Liver (tissue), 7 donors: ENCODE measurements at regions not wholly inside any gene's neighbourhood (a gene's known extent, or its start where the extent isn't known, plus 50 kb on each side); places are given as distances from the start of the nearest gene placed in this dataset.
A peak's percentile ranks its signal among the peaks of the same experiment; 100 is the strongest.

ENCODE experiments used
- DNase-seq: peaks from one replicate; pipeline ENCODE4 v3.0.0-alpha.2; 2017; ENCODE audit warnings: low spot score
- H3K27ac ChIP-seq, 2 donors: one replicate each; pipeline ENCODE4 v1.7.0; 2013; ENCODE audit warnings: inconsistent platforms in 2 of 2, low read length in 2 of 2, control low read depth in 1 of 2, low read depth in 1 of 2, mild to moderate bottlenecking in 1 of 2
- H3K27me3 ChIP-seq, 4 donors: one replicate each; pipeline versions ENCODE4 v1.6.1 to v1.7.0; 2013; ENCODE audit warnings: low read length in 3 of 4, inconsistent platforms in 1 of 4, mild to moderate bottlenecking in 1 of 4, moderate library complexity in 1 of 4; ENCODE audit not compliant: control insufficient read depth in 4 of 4, insufficient read depth in 4 of 4
- H3K36me3 ChIP-seq, 4 donors: one replicate each; pipeline versions ENCODE4 v1.6.1 to v1.7.0; 2013; ENCODE audit warnings: low read length in 3 of 4, mild to moderate bottlenecking in 3 of 4, low read depth in 1 of 4, moderate library complexity in 1 of 4; ENCODE audit not compliant: control insufficient read depth in 4 of 4, insufficient read depth in 3 of 4
- H3K4me1 ChIP-seq, 4 donors: one replicate each; pipeline versions ENCODE4 v1.6.1 to v1.7.0; 2013; ENCODE audit warnings: low read length in 3 of 4, mild to moderate bottlenecking in 3 of 4, moderate library complexity in 1 of 4; ENCODE audit not compliant: control insufficient read depth in 4 of 4, insufficient read depth in 4 of 4
- H3K4me3 ChIP-seq, 3 donors: one replicate each; pipeline versions ENCODE4 v1.6.1 to v1.7.0; 2013; ENCODE audit warnings: low read length in 3 of 3, control low read depth in 1 of 3, low read depth in 1 of 3, mild to moderate bottlenecking in 1 of 3
- H3K9ac ChIP-seq, 2 donors: one replicate each; pipeline ENCODE4 v1.7.0; 2013; ENCODE audit warnings: low read length in 2 of 2, mild to moderate bottlenecking in 2 of 2, moderate library complexity in 2 of 2, control low read depth in 1 of 2, low read depth in 1 of 2
- H3K9me3 ChIP-seq, 4 donors: one replicate each; pipeline versions ENCODE4 v1.6.1 to v1.7.0; 2013; ENCODE audit warnings: low read length in 3 of 4; ENCODE audit not compliant: control insufficient read depth in 4 of 4
- ATF3 ChIP-seq: IDR thresholded peaks from 2 replicates; pipeline ENCODE4 v1.6.1; 2016; ENCODE audit warnings: antibody characterized with exemption
- EGR1 ChIP-seq, 2 donors: IDR thresholded peaks; 2 replicates each; pipeline ENCODE4 v1.6.1; 2016 to 2018; ENCODE audit warnings: antibody characterized with exemption in 2 of 2, low read depth in 2 of 2
- FOXA1 ChIP-seq: IDR thresholded peaks from 2 replicates; pipeline ENCODE4 v1.6.1; 2016; ENCODE audit warnings: antibody characterized with exemption
- FOXA2 ChIP-seq: IDR thresholded peaks from 2 replicates; pipeline ENCODE4 v1.6.1; 2016; ENCODE audit warnings: antibody characterized with exemption
- GABPA ChIP-seq, 2 donors: IDR thresholded peaks in 1 of 2; conservative IDR thresholded peaks in 1 of 2; 2 replicates each; pipeline ENCODE4 v1.6.1; 2016; ENCODE audit warnings: antibody characterized with exemption in 2 of 2, mild to moderate bottlenecking in 1 of 2, moderate library complexity in 1 of 2
- HNF4A ChIP-seq, 2 donors: conservative IDR thresholded peaks; 2 replicates each; pipeline ENCODE4 v1.6.1; 2016; ENCODE audit warnings: antibody characterized with exemption in 2 of 2, mild to moderate bottlenecking in 2 of 2
- JUND ChIP-seq, 2 donors: IDR thresholded peaks; 2 replicates each; pipeline ENCODE4 v1.6.1; 2016; ENCODE audit warnings: antibody characterized with exemption in 2 of 2
- MAX ChIP-seq: IDR thresholded peaks from 2 replicates; pipeline ENCODE4 v1.6.1; 2016; ENCODE audit warnings: antibody characterized with exemption
- NR2F2 ChIP-seq: IDR thresholded peaks from 2 replicates; pipeline ENCODE4 v1.6.1; 2016; ENCODE audit warnings: antibody characterized with exemption
- RAD21 ChIP-seq, 2 donors: IDR thresholded peaks; 2 replicates each; pipeline ENCODE4 v1.6.1; 2016; ENCODE audit warnings: antibody characterized with exemption in 2 of 2, mild to moderate bottlenecking in 2 of 2
- REST ChIP-seq: IDR thresholded peaks from 2 replicates; pipeline ENCODE4 v1.6.1; 2016; ENCODE audit warnings: antibody characterized with exemption, mild to moderate bottlenecking
- RXRA ChIP-seq, 2 donors: IDR thresholded peaks; 2 replicates each; pipeline ENCODE4 v1.6.1; 2017 to 2018; ENCODE audit warnings: antibody characterized with exemption in 2 of 2, mild to moderate bottlenecking in 1 of 2
- YY1 ChIP-seq: IDR thresholded peaks from 2 replicates; pipeline ENCODE4 v1.6.1; 2016; ENCODE audit warnings: antibody characterized with exemption, mild to moderate bottlenecking
- ZBTB33 ChIP-seq: IDR thresholded peaks from 2 replicates; pipeline ENCODE4 v1.6.1; 2016; ENCODE audit warnings: antibody characterized with exemption
- WGBS: extraction: QIAGEN DNeasy Blood & Tissue Kit; methylation state at CpG from one replicate; pipeline ENCODE4 v1.1.7; 2013; 5-methylcytosine and 5-hydroxymethylcytosine counted together
- donor health status: healthy.
- donor health status: healthy.
- donor health status: healthy.
- donor health status: healthy.

- no peaks in the 10 kb centered on the region for H3K27me3 ChIP-seq
- DNase-seq = no peak
- no peak overlapping the region for H3K27ac ChIP-seq
- H3K9ac ChIP-seq = no peak overlapping the region
- no peaks in the 10 kb centered on the region for H3K9me3 ChIP-seq
- H3K36me3 ChIP-seq = no peaks in the 10 kb centered on the region
- WGBS = 50% methylated on average over 20 of the region's 20 CpGs
- TF ChIP-seq JUND (IDR thresholded peaks at IDR 0.05) (no peak), GABPA (IDR thresholded peaks at IDR 0.05 in 1 of 2, conservative IDR thresholded peaks at IDR 0.05 in 1 of 2) (peak; percentile 16 to 32)
- peaks cover 0 to 17% (median 10%) of the 10 kb centered on the region in 4 donors for H3K4me1 ChIP-seq
- H3K4me3 ChIP-seq = no peak overlapping the region
Observed at GRCh38 chr9:117546894-117547678, 132.2 kb upstream of the ASTN2 start.

GRCh38 chr9:117545846-117546245 is 131.0 kb upstream of the ASTN2 start:
- Histone ChIP-seq H3K9me3 (no peaks in the 10 kb centered on the region), H3K9ac (no peak overlapping the region), H3K27ac (no peak overlapping the region), H3K4me1 (peaks cover 0 to 17% (median 10%) of the 10 kb centered on the region in 4 donors), H3K36me3 (no peaks in the 10 kb centered on the region), H3K4me3 (no peak overlapping the region), H3K27me3 (no peaks in the 10 kb centered on the region)
- TF ChIP-seq MAX (no peak), NR2F2 (no peak), RAD21 (IDR thresholded peaks at IDR 0.05) (peak; percentile 23 to 34)
- no peak for DNase-seq
- WGBS = 46% methylated on average over 1 of the region's 1 CpG

GRCh38 chr9:117543089-117543488 is 128.2 kb upstream of the ASTN2 start:
- Histone ChIP-seq H3K4me3 (no peak overlapping the region), H3K9ac (no peak overlapping the region), H3K4me1 (peaks cover 0 to 16% (median 8%) of the 10 kb centered on the region in 4 donors), H3K36me3 (no peaks in the 10 kb centered on the region), H3K9me3 (no peaks in the 10 kb centered on the region), H3K27ac (no peak overlapping the region), H3K27me3 (no peaks in the 10 kb centered on the region)
- 16% methylated on average over 2 of the region's 2 CpGs for WGBS
- TF ChIP-seq FOXA1 = no peak
- TF ChIP-seq JUND (IDR thresholded peaks at IDR 0.05) = no peak
- no peak for TF ChIP-seq ZBTB33
- no peak for TF ChIP-seq FOXA2
- peak in 1 of 2 donors; percentile 20 for TF ChIP-seq RXRA (IDR thresholded peaks at IDR 0.05)
- peak in 1 of 2 donors; percentile 18 for TF ChIP-seq HNF4A (conservative IDR thresholded peaks at IDR 0.05)
- peak in 1 of 2 donors; percentile 10 for TF ChIP-seq RAD21 (IDR thresholded peaks at IDR 0.05)
- no peak for TF ChIP-seq EGR1 (IDR thresholded peaks at IDR 0.05; ENCODE audit: low read depth in 2 of 2)
- TF ChIP-seq ATF3 = no peak
- TF ChIP-seq GABPA (IDR thresholded peaks at IDR 0.05 in 1 of 2, conservative IDR thresholded peaks at IDR 0.05 in 1 of 2) = no peak
- no peak for TF ChIP-seq YY1
- no peak for TF ChIP-seq REST
- no peak for DNase-seq
